Suprapubic skin (tissue), 4 donors: ENCODE measurements at regions not wholly inside any gene's neighbourhood (a gene's known extent, or its start where the extent isn't known, plus 50 kb on each side); places are given as distances from the start of the nearest gene placed in this dataset.

ENCODE experiments used
- EP300 ChIP-seq: sonication (generic); formaldehyde crosslinking; IDR thresholded peaks from one replicate; pipeline ENCODE4 v1.6.1; 2017; ENCODE audit warnings: antibody characterized with exemption
- POLR2AphosphoS5 ChIP-seq, 3 donors: sonication (generic); formaldehyde crosslinking; IDR thresholded peaks; one replicate each; pipeline ENCODE4 v1.6.1; 2017; ENCODE audit warnings: antibody characterized with exemption in 3 of 3

DNA sequence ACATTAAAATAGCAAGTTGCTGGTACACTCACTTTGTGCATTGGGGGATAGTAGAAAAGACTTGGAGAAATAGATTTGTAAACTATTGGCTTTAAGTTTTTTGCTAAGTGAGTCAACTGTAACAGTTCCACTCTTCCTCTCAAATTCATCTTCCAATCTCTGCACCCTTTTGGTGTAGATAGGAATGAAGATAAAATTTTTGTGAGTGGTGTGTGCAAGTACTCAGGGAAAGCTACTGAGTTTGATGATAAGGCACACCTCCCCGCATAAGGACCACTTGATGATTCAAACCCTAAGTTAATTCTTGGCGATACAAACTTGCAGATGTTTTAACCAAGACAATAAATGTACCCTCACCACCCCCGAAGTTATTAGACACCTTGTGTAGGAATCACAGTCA lies 168.3 kb upstream of the SLITRK1 start:
- no peak for TF ChIP-seq EP300
- TF ChIP-seq POLR2AphosphoS5 (IDR thresholded peaks at IDR 0.05) = no peak
